NCI-H446 (cell line): ENCODE measurements at regions not wholly inside any gene's neighbourhood (a gene's known extent, or its start where the extent isn't known, plus 50 kb on each side); places are given as distances from the start of the nearest gene placed in this dataset.
"Not testable (repeated sequence)": the region's sequence is repeated elsewhere in the genome, so short reads cannot be mapped to it uniquely, and the experiment has no call there.

Source experiments
- DNase-seq, 2 experiments: peaks; one replicate each; lab custom pipeline; 2025; lab: John Stamatoyannopoulos, UW

GRCh38 chr3:106348139-106348690 is 479.4 kb upstream of the CBLB start:
- peak in 1 of 2 experiments; percentile 41 for DNase-seq

- no peak for DNase-seq
Measured at GRCh38 chr3:106349191-106349881, 480.5 kb upstream of the CBLB start.

- no peak for DNase-seq
Measured at GRCh38 chr3:106355873-106356272, 487.1 kb upstream of the CBLB start.

DNA sequence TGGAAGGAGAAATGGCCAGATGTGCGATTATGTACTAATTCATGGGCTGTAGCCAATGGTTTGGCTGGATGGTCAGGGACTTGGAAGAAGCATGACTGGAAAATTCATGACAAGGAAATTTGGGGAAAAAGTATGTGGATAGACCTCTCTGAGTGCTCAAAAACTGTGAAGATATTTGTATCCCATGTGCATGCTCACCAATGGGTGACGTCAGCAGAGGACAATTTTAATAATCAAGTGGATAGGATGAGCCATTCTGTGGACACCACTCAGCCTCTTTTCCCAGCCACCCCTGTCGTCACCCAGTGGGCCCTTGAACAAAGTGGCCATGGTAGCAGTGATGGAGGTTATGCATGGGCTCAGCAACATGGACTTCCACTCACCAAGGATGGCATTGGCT is 490.9 kb upstream of the CBLB start:
- DNase-seq = no peak

DNA sequence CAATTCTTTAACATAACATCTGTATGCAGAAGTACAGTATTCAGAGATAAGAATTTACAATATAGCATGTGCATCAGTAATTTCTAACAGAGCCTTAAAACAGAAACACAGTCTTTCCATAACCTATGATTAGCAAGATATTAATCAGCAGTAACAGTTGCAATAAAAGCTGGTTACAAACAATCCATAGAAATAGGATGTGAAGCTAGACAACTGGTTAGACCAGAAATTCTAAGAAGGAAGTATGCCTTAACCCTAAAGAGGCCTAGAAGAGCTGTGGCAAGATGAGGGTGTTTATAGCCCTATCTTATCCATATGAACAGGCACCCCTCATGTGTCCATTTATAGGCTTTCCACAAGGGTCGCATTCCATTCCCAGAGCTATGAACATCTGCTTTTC is 492.1 kb upstream of the CBLB start:
- not testable (repeated sequence) for DNase-seq

- no peak for DNase-seq
Measured at GRCh38 chr3:106364477-106364876, 495.7 kb upstream of the CBLB start.

- DNase-seq = no peak
Measured at GRCh38 chr3:106365061-106365691, 496.4 kb upstream of the CBLB start.

GRCh38 chr3:106366352-106366751 is 497.5 kb upstream of the CBLB start:
- no peak for DNase-seq

GRCh38 chr3:106367496-106367895 is 498.7 kb upstream of the CBLB start:
- DNase-seq = no peak

DNA sequence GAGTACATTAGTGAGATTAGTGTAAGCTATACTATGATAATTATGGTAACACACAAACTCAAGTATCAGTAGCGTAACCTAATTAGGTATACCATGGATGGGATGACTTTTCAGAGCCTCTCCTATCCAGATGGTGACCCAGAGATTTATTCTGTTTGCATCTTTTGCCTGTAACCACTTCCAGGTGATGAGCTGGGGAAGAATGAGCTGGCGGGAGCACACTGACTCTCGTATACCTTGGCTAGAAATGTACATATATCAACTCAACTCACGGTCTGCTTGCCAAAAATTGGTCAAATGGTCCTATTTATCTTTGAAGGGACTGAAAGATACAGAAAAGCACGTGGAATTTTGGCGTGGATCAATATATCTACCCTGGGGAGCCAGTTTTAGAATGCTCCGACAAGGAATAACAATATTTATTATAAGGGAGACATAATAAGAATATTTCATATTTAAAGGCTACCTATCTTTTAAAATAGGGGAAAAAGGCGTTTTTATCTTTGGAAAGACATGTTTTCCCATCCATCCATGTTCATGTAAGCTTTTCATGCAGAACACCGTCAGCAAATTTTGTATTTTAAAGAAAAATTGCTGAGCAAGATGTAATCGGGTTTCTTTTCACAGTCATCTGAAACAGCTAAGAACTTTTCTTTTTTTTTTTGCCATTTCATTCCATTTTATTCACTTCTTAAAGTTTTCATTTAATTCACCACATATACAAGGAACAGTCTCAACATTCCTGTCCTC is 502.6 kb upstream of the CBLB start:
- no peak for DNase-seq

DNA sequence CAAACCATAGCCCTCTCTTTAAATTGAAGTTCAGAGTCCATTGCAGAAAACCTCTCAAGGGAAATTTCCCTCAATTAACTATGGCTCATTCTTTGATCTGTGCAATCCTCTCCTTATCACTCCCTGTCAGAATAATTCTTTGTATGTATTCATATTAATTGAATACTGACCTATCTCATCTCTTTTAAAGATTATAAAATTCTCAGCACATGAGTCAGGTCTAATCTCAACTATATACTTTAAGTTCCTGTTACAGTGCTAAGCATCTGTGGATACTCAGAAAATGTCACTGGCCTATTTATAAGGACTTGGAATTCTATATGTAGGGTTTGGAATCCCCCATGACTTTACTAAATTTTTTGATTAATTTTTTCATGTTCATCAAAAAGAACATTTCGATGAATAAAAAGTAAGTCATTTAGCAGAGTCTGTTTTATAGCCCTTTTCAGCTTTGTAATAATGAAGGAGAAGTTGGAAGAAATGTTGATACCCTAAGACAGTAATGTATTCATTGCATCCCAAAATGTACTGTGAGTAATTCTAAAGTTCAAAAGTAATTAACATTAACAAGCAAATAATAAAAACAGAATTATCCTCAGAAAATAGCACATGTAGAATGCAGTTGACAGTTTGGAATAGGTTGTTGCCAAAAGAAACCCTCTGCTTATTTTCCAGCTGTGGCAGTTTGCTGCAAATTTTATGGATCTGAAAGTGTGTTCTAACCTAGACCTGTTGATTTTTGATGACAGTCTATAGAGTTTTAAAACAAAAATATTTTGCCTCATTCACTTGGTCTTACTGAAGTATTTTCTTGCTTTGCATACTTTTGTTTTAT is 503.4 kb upstream of the CBLB start:
- no peak for DNase-seq

- DNase-seq = no peak
Measured at GRCh38 chr3:106372806-106373190, 504.0 kb upstream of the CBLB start.

DNA sequence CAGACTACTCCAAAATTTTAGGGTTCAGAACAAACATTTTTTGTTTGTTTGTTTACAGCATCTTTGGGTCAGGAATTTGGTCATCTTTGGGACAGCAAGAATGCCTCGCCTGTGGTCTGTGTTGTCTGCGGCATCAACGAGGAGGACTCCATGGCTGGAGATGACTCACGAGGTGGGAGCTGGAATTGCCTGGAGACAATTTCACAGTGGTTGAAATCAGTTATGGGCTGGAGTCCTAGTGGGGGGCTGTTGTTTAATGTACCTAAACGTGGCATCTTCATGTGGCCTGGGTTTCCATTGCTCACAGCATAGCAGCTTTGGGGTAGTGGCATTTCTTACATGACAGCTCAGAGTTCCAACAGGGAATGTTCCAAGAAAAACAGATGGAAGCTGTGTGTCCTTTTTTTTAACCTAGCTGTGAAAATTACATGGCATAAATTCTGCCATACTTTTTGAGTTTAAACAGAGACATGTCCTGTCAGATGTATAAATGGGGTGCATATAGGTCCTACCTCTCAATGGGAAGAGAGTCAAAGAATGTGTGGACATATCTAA is 507.3 kb upstream of the CBLB start:
- peak in 1 of 2 experiments; percentile 5 for DNase-seq

DNA sequence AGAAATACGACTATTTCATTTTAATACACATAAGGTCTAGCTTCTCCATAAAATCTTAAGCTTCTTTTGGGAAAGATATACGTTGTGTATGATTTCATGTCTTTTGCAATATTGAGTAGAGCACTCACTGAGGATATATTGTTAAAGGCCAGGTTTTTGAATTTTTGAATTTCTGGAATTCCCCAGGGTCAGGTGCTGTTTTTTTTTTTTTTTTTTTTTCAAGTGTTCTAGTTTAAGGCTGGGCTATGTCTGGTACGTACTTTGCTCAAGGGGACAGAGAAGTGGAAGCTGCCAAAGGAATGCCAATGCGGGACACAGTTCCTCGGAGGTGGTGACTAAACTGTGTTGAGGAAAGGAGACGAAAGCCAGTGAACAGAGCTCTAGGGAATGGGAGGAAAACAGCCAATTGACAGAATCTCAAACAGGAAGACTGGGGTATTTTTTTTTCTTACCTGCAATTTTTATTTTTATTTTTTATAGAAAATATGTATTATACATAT is 510.5 kb upstream of the CBLB start:
- no peak for DNase-seq

- no peak for DNase-seq
Measured at GRCh38 chr3:106380232-106380631, 511.4 kb upstream of the CBLB start.

DNA sequence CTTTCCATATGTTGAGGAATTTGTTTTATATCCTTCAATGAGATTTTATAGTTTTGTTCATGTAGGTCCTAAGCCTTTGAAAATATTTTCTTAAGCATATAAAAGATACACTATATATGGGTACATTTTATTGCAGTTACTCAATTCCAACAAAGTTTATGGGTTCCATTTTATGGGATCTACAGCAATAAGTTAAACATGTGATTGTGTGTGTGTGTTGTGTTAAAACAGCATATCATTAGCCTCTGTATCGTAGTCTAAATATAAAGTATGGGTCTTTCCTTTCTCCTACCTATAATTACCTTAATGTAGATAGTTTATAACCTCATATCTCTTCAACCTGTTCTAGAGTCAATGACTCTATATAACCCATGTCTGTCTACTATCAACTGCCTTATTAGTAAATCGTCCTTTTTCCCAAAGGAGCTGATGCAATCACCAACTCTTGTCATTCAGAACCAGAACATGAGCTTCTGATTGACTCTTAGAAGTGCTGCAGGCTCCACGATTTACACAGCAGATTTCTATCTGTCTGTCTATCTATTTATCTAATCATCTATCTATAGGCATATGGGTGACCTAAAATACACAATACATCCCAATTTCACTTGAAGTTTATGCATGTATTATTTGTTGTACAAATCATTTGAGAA is 512.6 kb upstream of the CBLB start:
- no peak for DNase-seq

GRCh38 chr3:106381939-106382335 is 513.1 kb upstream of the CBLB start:
- peak; percentile 66 to 80 for DNase-seq

DNA sequence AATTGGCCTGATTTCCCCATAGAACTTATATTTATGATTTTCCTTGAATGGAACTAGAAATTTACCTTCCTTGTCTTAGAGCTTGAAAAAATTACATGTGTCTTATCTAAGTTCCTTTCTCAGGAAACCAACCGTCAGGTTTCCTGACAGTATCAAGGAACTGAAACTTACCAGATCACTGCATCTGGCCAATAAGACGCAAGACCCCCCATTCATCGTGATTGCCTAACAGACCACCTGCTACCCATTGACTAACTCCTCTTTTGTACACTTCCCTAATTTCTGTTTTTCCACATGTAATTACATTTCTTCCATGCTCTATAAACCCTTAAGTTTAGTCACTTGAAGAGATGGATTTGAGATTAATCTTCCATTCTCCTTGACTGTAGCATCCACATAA is 517.2 kb upstream of the CBLB start:
- no peak for DNase-seq

GRCh38 chr3:106392915-106393314 is 524.1 kb upstream of the CBLB start:
- no peak for DNase-seq

DNA sequence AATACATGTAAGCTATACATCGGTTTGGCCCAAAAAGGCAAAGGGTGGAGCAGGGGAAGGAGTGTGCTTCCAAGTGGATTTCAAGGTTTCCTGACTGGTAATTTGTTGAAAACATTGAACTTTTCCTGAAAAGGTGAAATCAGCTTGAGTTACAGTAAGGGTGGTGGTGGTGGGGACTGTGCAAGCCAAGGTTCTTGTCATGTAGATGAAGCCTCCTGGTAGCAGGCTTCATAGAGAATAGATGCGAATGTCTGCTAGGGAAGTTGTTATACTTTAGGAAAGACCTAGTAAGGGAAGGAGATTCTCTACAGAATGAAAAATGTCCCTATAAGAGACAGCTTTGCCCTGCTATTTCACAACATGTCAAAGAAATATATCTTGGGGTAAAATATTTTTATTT is 528.2 kb upstream of the CBLB start:
- DNase-seq = no peak
